Kidney (tissue), 13 donors: ENCODE measurements at regions not wholly inside any gene's neighbourhood (a gene's known extent, or its start where the extent isn't known, plus 50 kb on each side); places are given as distances from the start of the nearest gene placed in this dataset.

Experiments
- DNase-seq, 5 donors: peaks; one replicate each; pipeline ENCODE4 v3.0.0-alpha.2; 2013 to 2020
- FAIRE-seq: peaks from 2 replicates; lab custom pipeline; 2012; peaks lifted over from hg19 to GRCh38; lab: Jason Lieb, UNC
- H3K27ac ChIP-seq, 2 donors: one replicate each; pipeline ENCODE4 v1.7.0; 2013; ENCODE audit warnings: low read depth in 2 of 2, low read length in 2 of 2, inconsistent platforms in 1 of 2
- H3K27me3 ChIP-seq: one replicate; pipeline ENCODE4 v1.7.1; 2013; ENCODE audit warnings: low read length, inconsistent platforms; ENCODE audit not compliant: control insufficient read depth, insufficient read depth
- H3K36me3 ChIP-seq, 3 donors: one replicate each; pipeline versions ENCODE4 v1.7.0 to v1.7.1; 2013; ENCODE audit warnings: low read length in 3 of 3, control low read depth in 1 of 3, inconsistent platforms in 1 of 3; ENCODE audit not compliant: insufficient read depth in 3 of 3, control insufficient read depth in 2 of 3
- H3K4me1 ChIP-seq, 3 donors: one replicate each; pipeline versions ENCODE4 v1.7.0 to v1.7.1; 2013; ENCODE audit warnings: low read length in 3 of 3, inconsistent platforms in 1 of 3, low read depth in 1 of 3; ENCODE audit not compliant: control insufficient read depth in 2 of 3, insufficient read depth in 2 of 3
- H3K4me3 ChIP-seq, 3 donors: one replicate each; pipeline versions ENCODE4 v1.7.0 to v1.8.1; 2013; ENCODE audit warnings: low read length in 3 of 3, control low read depth in 1 of 3, inconsistent platforms in 1 of 3
- H3K9ac ChIP-seq, 3 donors: one replicate each; pipeline versions ENCODE4 v1.7.0 to v1.7.1; 2013; ENCODE audit warnings: low read length in 3 of 3, control low read depth in 1 of 3, inconsistent platforms in 1 of 3
- H3K9me3 ChIP-seq, 3 donors: one replicate each; pipeline versions ENCODE4 v1.7.0 to v1.7.1; 2013; ENCODE audit warnings: low read length in 3 of 3, control low read depth in 1 of 3, inconsistent platforms in 1 of 3; ENCODE audit not compliant: control insufficient read depth in 2 of 3, insufficient read depth in 1 of 3
- CTCF ChIP-seq: IDR thresholded peaks from 3 replicates; pipeline ENCODE4 v1.5.1; 2012; ENCODE audit warnings: mild to moderate bottlenecking, moderate library complexity, borderline replicate concordance; ENCODE audit not compliant: insufficient read depth; ENCODE audit errors: extremely low read depth
- intact Hi-C: fragments of 100-400 bp; cut with DNase I; formaldehyde crosslinking; loops from one replicate; pipeline ENCODE4 v1.11.1; 2022
- donor health status: control.
- donor health status: control.
- donor health status: control.
- donor health status: control.
- donor health status: control.
- donor health status: DM: yes; HTN: yes; CAD: no.
- donor health status: Normal renal cell carcinoma (clear cell type).

GRCh38 chr5:167533814-167534795 lies 757.3 kb upstream of the WWC1 start:
- no peak for TF ChIP-seq CTCF
- DNase-seq, result no peak
- FAIRE-seq, result no peak
- Histone ChIP-seq H3K9ac (no peak overlapping the region), H3K4me1 (no peaks in the 10 kb centered on the region), H3K27me3 (no peaks in the 10 kb centered on the region), H3K4me3 (no peak overlapping the region), H3K9me3 (peaks cover 0 to 5% (median 0%) of the 10 kb centered on the region in 3 donors), H3K27ac (no peak overlapping the region), H3K36me3 (no peaks in the 10 kb centered on the region)
- intact Hi-C loops, result no loop called here

- H3K4me3 ChIP-seq, result no peak overlapping the region
- H3K4me1 ChIP-seq, result no peaks in the 10 kb centered on the region
- no peak overlapping the region for H3K9ac ChIP-seq
- H3K36me3 ChIP-seq, result no peaks in the 10 kb centered on the region
- intact Hi-C loops, result no loop called here
- peaks cover 0 to 3% (median 0%) of the 10 kb centered on the region in 3 donors for H3K9me3 ChIP-seq
- no peaks in the 10 kb centered on the region for H3K27me3 ChIP-seq
- FAIRE-seq (no peak), DNase-seq (no peak)
- H3K27ac ChIP-seq, result no peak overlapping the region
- no peak for TF ChIP-seq CTCF
Measured at GRCh38 chr5:167539747-167540146, 751.7 kb upstream of the WWC1 start.

- Histone ChIP-seq H3K27ac (no peak overlapping the region), H3K36me3 (no peaks in the 10 kb centered on the region), H3K4me1 (no peaks in the 10 kb centered on the region), H3K4me3 (no peak overlapping the region), H3K27me3 (no peaks in the 10 kb centered on the region), H3K9me3 (no peaks in the 10 kb centered on the region), H3K9ac (no peak overlapping the region)
- intact Hi-C loops, result no loop called here
- TF ChIP-seq CTCF, result no peak
- DNase-seq, result no peak
- FAIRE-seq, result no peak
Measured at GRCh38 chr5:167546270-167546669, 745.2 kb upstream of the WWC1 start.
